ENCODE measurements at regions not wholly inside any gene's neighbourhood (a gene's known extent, or its start where the extent isn't known, plus 50 kb on each side); places are given as distances from the start of the nearest gene placed in this dataset.

DNA sequence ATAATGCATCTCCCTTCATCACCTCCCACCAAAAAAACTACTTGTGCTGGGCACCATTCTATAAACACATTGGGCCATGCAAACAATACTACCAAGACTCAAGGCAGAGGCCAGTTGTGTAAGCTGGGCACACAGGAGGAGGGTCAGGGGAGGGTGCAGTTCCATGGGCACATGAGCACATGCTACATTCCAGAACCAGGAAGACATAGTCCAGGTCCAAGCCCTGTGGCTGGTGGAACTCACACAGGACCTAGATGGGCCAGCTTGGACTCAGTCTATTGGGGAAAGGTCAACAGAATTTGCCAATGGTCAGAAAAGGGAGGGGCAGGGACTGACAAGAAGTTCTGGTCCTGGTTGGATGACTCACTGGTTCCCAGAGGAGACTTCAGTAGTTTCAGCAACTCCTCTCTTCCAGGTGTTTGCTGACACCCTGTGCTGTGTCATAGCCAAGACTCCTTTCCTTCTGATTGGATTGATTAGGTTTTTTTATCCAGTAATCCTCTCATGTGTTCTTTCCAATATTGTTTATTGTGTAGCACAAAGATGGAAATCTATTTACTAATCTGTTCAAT is 249.7 kb downstream of the C1orf94 start:
- no peak overlapping the region for H3K4me2 ChIP-seq
- no peak overlapping the region for H3K4me3 ChIP-seq
- POLR2A ChIA-PET (ENCODE audit: unreplicated experiment) = no interaction called here
- intact Hi-C loops (cut with micrococcal nuclease; ENCODE audit: unreplicated experiment) = no loop called here
- no peaks in the 10 kb centered on the region for H3K36me3 ChIP-seq (ENCODE audit: low read depth)
- CTCF ChIA-PET = no interaction called here
- H3K27ac ChIP-seq = no peak overlapping the region
- H3K4me1 ChIP-seq (replicated peaks; ENCODE audit: insufficient read depth) = no peaks in the 10 kb centered on the region
- no TSS peak for BruUV-seq (replicated peaks)
- H3K9me2 ChIP-seq (ENCODE audit: insufficient read depth) = no peaks in the 10 kb centered on the region
- no peaks in the 10 kb centered on the region for H3K79me2 ChIP-seq (ENCODE audit: low read depth)
- no peaks in the 10 kb centered on the region for H3K9me3 ChIP-seq (ENCODE audit: insufficient read depth, low read depth)
- TF ChIP-seq EZH2 (IDR thresholded peaks at IDR 0.05; ENCODE audit: low read depth) (no peak), CTCF (conservative IDR thresholded peaks at IDR 0.05) (no peak)
- no peak for DNase-seq
- H3K27me3 ChIP-seq (ENCODE audit: insufficient read depth, low read depth) = peaks cover 12% of the 10 kb centered on the region; the same call in 1 of the 2 replicates
- H2AFZ ChIP-seq = no peak overlapping the region
- H4K20me1 ChIP-seq (ENCODE audit: insufficient read depth) = no peaks in the 10 kb centered on the region
- no peaks in the 10 kb centered on the region for H3F3A ChIP-seq (ENCODE audit: insufficient read depth, low read depth)

DNA sequence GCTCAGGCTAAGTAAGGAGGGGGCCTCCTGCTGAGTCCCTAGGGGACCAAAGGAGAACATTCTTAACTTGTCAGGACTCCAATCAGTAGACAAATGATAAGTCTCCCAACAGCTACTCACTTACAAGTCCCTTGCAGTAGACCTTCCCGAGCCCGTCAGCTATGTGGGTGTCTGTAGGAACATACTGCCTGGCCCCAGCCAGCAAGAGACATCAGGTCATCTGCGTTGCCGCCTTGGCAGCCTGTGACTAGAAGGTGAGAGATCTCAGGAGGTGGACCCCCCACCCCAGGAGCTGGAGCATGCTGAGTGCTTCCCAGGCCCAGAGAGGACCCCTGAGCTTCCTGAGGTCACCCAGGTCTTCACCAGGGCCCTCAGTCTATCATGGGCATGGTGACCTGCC is 250.5 kb downstream of the C1orf94 start:
- no peaks in the 10 kb centered on the region for H3K9me3 ChIP-seq (ENCODE audit: insufficient read depth, low read depth)
- no peak for DNase-seq
- H3K27me3 ChIP-seq (ENCODE audit: insufficient read depth, low read depth) = peaks cover 9% of the 10 kb centered on the region; the same call in 1 of the 2 replicates
- intact Hi-C loops (cut with micrococcal nuclease; ENCODE audit: unreplicated experiment) = no loop called here
- no peak for TF ChIP-seq CTCF (conservative IDR thresholded peaks at IDR 0.05)
- no peak for TF ChIP-seq EZH2 (IDR thresholded peaks at IDR 0.05; ENCODE audit: low read depth)
- no TSS peak for BruUV-seq (replicated peaks)
- no peaks in the 10 kb centered on the region for H3F3A ChIP-seq (ENCODE audit: insufficient read depth, low read depth)
- CTCF ChIA-PET = no interaction called here
- H3K27ac ChIP-seq = no peak overlapping the region
- no peak overlapping the region for H2AFZ ChIP-seq
- H3K9me2 ChIP-seq (ENCODE audit: insufficient read depth) = no peaks in the 10 kb centered on the region
- no peak overlapping the region for H3K4me2 ChIP-seq
- H3K4me1 ChIP-seq (replicated peaks; ENCODE audit: insufficient read depth) = no peaks in the 10 kb centered on the region
- H3K36me3 ChIP-seq (ENCODE audit: low read depth) = no peaks in the 10 kb centered on the region
- no peaks in the 10 kb centered on the region for H4K20me1 ChIP-seq (ENCODE audit: insufficient read depth)
- POLR2A ChIA-PET (ENCODE audit: unreplicated experiment) = no interaction called here
- H3K79me2 ChIP-seq (ENCODE audit: low read depth) = no peaks in the 10 kb centered on the region
- no peak overlapping the region for H3K4me3 ChIP-seq

GRCh38 chr1:34433099-34433498 is 256.4 kb downstream of the C1orf94 start:
- no peaks in the 10 kb centered on the region for H3K79me2 ChIP-seq (ENCODE audit: low read depth)
- no peaks in the 10 kb centered on the region for H3F3A ChIP-seq (ENCODE audit: insufficient read depth, low read depth)
- H3K4me1 ChIP-seq (replicated peaks; ENCODE audit: insufficient read depth) = no peaks in the 10 kb centered on the region
- H3K4me3 ChIP-seq = no peak overlapping the region
- no peak overlapping the region for H3K27ac ChIP-seq
- no peak for DNase-seq
- H3K9me2 ChIP-seq (ENCODE audit: insufficient read depth) = no peaks in the 10 kb centered on the region
- H4K20me1 ChIP-seq (ENCODE audit: insufficient read depth) = no peaks in the 10 kb centered on the region
- no peaks in the 10 kb centered on the region for H3K36me3 ChIP-seq (ENCODE audit: low read depth)
- no peaks in the 10 kb centered on the region for H3K9me3 ChIP-seq (ENCODE audit: insufficient read depth, low read depth)
- H3K4me2 ChIP-seq = no peak overlapping the region
- TF ChIP-seq EZH2 (IDR thresholded peaks at IDR 0.05; ENCODE audit: low read depth) = no peak
- no peak for TF ChIP-seq CTCF (conservative IDR thresholded peaks at IDR 0.05)
- peaks cover 11% of the 10 kb centered on the region for H3K27me3 ChIP-seq (ENCODE audit: insufficient read depth, low read depth)
- CTCF ChIA-PET = no interaction called here
- H2AFZ ChIP-seq = no peak overlapping the region
- intact Hi-C loops (cut with micrococcal nuclease; ENCODE audit: unreplicated experiment) = no loop called here
- no TSS peak for BruUV-seq (replicated peaks)
- POLR2A ChIA-PET (ENCODE audit: unreplicated experiment) = no interaction called here

All from PC-9 (cell line).